CD14-positive monocyte (primary cell): ENCODE measurements at regions not wholly inside any gene's neighbourhood (a gene's known extent, or its start where the extent isn't known, plus 50 kb on each side); places are given as distances from the start of the nearest gene placed in this dataset.

Experiments
- DNase-seq, 3 donors: peaks; one replicate each; pipeline ENCODE4 v3.0.0-alpha.2; 2011 to 2022
- H2AFZ ChIP-seq: 2 replicates; pipeline ENCODE4 v1.6.0; 2012; ENCODE audit warnings: mild to moderate bottlenecking, low read depth, low read length, inconsistent platforms; ENCODE audit not compliant: insufficient read depth, poor library complexity, severe bottlenecking
- H3K27ac ChIP-seq, 2 donors: 1 replicate in 1 of 2; 2 replicates in 1 of 2; pipeline ENCODE4 v1.5.1; 2012 to 2013; ENCODE audit warnings: low read length in 2 of 2, control low read depth in 1 of 2, inconsistent platforms in 1 of 2, low read depth in 1 of 2, mild to moderate bottlenecking in 1 of 2
- H3K27me3 ChIP-seq, 2 donors: one replicate each; pipeline versions ENCODE4 v1.6.0 to v1.6.1; 2011 to 2013; ENCODE audit warnings: low read length in 2 of 2; ENCODE audit not compliant: control insufficient read depth in 2 of 2, insufficient read depth in 2 of 2
- H3K36me3 ChIP-seq, 2 donors: replicated peaks in 1 of 2; 1 replicate in 1 of 2; 2 replicates in 1 of 2; pipeline versions ENCODE4 v1.5.1 to v1.6.1; 2012 to 2013; ENCODE audit warnings: low read length in 2 of 2, control low read depth in 1 of 2, inconsistent platforms in 1 of 2, mild to moderate bottlenecking in 1 of 2; ENCODE audit not compliant: insufficient read depth in 2 of 2, control insufficient read depth in 1 of 2
- H3K4me1 ChIP-seq, 2 donors: 1 replicate in 1 of 2; 2 replicates in 1 of 2; pipeline versions ENCODE4 v1.5.1 to v1.6.1; 2012 to 2013; ENCODE audit warnings: low read length in 2 of 2, control low read depth in 1 of 2, inconsistent platforms in 1 of 2, mild to moderate bottlenecking in 1 of 2, moderate library complexity in 1 of 2; ENCODE audit not compliant: insufficient read depth in 2 of 2, control insufficient read depth in 1 of 2
- H3K4me2 ChIP-seq: replicated peaks from 2 replicates; pipeline ENCODE3; 2012; ENCODE audit warnings: low read length, moderate library complexity, mild to moderate bottlenecking; ENCODE audit not compliant: poor library complexity, severe bottlenecking; ENCODE audit errors: extremely low read depth
- H3K4me3 ChIP-seq, 3 experiments: fragments of 200-600 bp in 1 of 3; sonication (generic) in 1 of 3; replicated peaks in 1 of 3; 1 replicate in 2 of 3; 2 replicates in 1 of 3; pipeline ENCODE4 v1.5.1; 2011 to 2013; ENCODE audit warnings: low read length in 3 of 3, mild to moderate bottlenecking in 3 of 3, control low read depth in 2 of 3, low read depth in 2 of 3, inconsistent platforms in 1 of 3, moderate library complexity in 1 of 3
- H3K79me2 ChIP-seq: 2 replicates; pipeline ENCODE4 v1.6.0; 2012; ENCODE audit warnings: mild to moderate bottlenecking, control low read depth, inconsistent platforms, low read length, moderate library complexity; ENCODE audit not compliant: insufficient read depth
- H3K9ac ChIP-seq: 2 replicates; pipeline ENCODE4 v1.6.0; 2017; ENCODE audit warnings: low read length, mild to moderate bottlenecking; ENCODE audit not compliant: insufficient read depth, poor library complexity, severe bottlenecking
- H3K9me3 ChIP-seq, 2 donors: replicated peaks in 1 of 2; 1 replicate in 1 of 2; 2 replicates in 1 of 2; pipeline versions ENCODE4 v1.5.1 to v1.6.1; 2012 to 2013; ENCODE audit warnings: low read length in 2 of 2, control low read depth in 1 of 2; ENCODE audit not compliant: control insufficient read depth in 1 of 2, insufficient read depth in 1 of 2
- H4K20me1 ChIP-seq: 2 replicates; pipeline ENCODE4 v1.6.0; 2012; ENCODE audit warnings: mild to moderate bottlenecking, low read length, control low read depth, moderate library complexity; ENCODE audit not compliant: insufficient read depth
- H3K27ac Mint-ChIP-seq, 7 donors: one replicate each; pipeline ENCODE4 v1.8.0; 2020; ENCODE audit warnings: mild to moderate bottlenecking in 7 of 7, mixed read lengths in 7 of 7, moderate library complexity in 6 of 7, inconsistent platforms in 2 of 7
- H3K27me3 Mint-ChIP-seq, 3 donors: one replicate each; pipeline ENCODE4 v1.8.0; 2021 to 2022; ENCODE audit warnings: low read depth in 3 of 3, mild to moderate bottlenecking in 3 of 3, mixed read lengths in 3 of 3, moderate library complexity in 3 of 3, inconsistent platforms in 1 of 3
- H3K36me3 Mint-ChIP-seq, 2 donors: one replicate each; pipeline ENCODE4 v1.8.0; 2020; ENCODE audit warnings: mixed read lengths in 2 of 2, inconsistent platforms in 1 of 2, mild to moderate bottlenecking in 1 of 2
- H3K4me1 Mint-ChIP-seq: one replicate; pipeline ENCODE4 v1.8.0; 2020; ENCODE audit warnings: mild to moderate bottlenecking, mixed read lengths
- H3K4me3 Mint-ChIP-seq, 2 donors: one replicate each; pipeline ENCODE4 v1.8.0; 2020; ENCODE audit warnings: mild to moderate bottlenecking in 2 of 2, mixed read lengths in 2 of 2, moderate library complexity in 1 of 2
- H3K9me3 Mint-ChIP-seq, 7 donors: one replicate each; pipeline ENCODE4 v1.8.0; 2020 to 2022; ENCODE audit warnings: mixed read lengths in 7 of 7, mild to moderate bottlenecking in 6 of 7, moderate library complexity in 6 of 7, inconsistent platforms in 2 of 7
- CTCF ChIP-seq: fragments of 200-600 bp; IDR thresholded peaks from one replicate; pipeline ENCODE4 v1.8.0; 2022; ENCODE audit warnings: antibody characterized with exemption, mild to moderate bottlenecking
- whole genome bisulfite sequencing: methylation state at CpG from one replicate; pipeline ENCODE4 v1.1.5; 2013; ENCODE audit warnings: missing lambda C conversion rate; ENCODE audit not compliant: insufficient coverage; 5-methylcytosine and 5-hydroxymethylcytosine counted together
- intact Hi-C, 2 donors: fragments of 100-400 bp; cut with micrococcal nuclease; formaldehyde crosslinking; loops; one replicate each; pipeline versions ENCODE4 v1.15.0 to v1.15.1; 2023

GRCh38 chr5:96572864-96573512, 89.2 kb upstream of the CAST start:
- no peak overlapping the region for H3K4me3 Mint-ChIP-seq
- H3K4me1 ChIP-seq: no peaks in the 10 kb centered on the region
- no peaks in the 10 kb centered on the region for H3K36me3 Mint-ChIP-seq
- WGBS: 90% methylated on average over 2 of the region's 5 CpGs
- peaks cover 2 to 3% of the 10 kb centered on the region in 2 donors for H3K27me3 ChIP-seq
- H3K79me2 ChIP-seq: no peaks in the 10 kb centered on the region
- no peak overlapping the region for H3K27ac Mint-ChIP-seq
- H4K20me1 ChIP-seq: no peaks in the 10 kb centered on the region
- TF ChIP-seq CTCF: no peak
- H3K27ac ChIP-seq: no peak overlapping the region
- H3K4me1 Mint-ChIP-seq: no peaks in the 10 kb centered on the region
- intact Hi-C loops: no loop called here
- no peaks in the 10 kb centered on the region for H3K36me3 ChIP-seq
- H2AFZ ChIP-seq: no peak overlapping the region
- peaks cover 2 to 15% (median 5%) of the 10 kb centered on the region in 3 donors for H3K27me3 Mint-ChIP-seq
- DNase-seq: no peak
- H3K4me2 ChIP-seq: no peak overlapping the region
- H3K9ac ChIP-seq: no peak overlapping the region
- H3K9me3 Mint-ChIP-seq: no peaks in the 10 kb centered on the region
- H3K9me3 ChIP-seq: no peaks in the 10 kb centered on the region
- H3K4me3 ChIP-seq: no peak overlapping the region

GRCh38 chr5:96573513-96573894, 88.7 kb upstream of the CAST start:
- H3K27me3 ChIP-seq: peaks cover 2 to 3% of the 10 kb centered on the region in 2 donors
- Mint-ChIP-seq H3K4me3 (no peak overlapping the region), H3K4me1 (no peaks in the 10 kb centered on the region), H3K27me3 (peaks cover 2 to 17% (median 5%) of the 10 kb centered on the region in 3 donors), H3K9me3 (no peaks in the 10 kb centered on the region), H3K27ac (no peak overlapping the region), H3K36me3 (no peaks in the 10 kb centered on the region)
- no peak overlapping the region for H2AFZ ChIP-seq
- no peaks in the 10 kb centered on the region for H3K4me1 ChIP-seq
- no peak for DNase-seq
- H3K27ac ChIP-seq: no peak overlapping the region
- TF ChIP-seq CTCF: no peak
- H3K4me3 ChIP-seq: no peak overlapping the region
- H3K79me2 ChIP-seq: no peaks in the 10 kb centered on the region
- no peak overlapping the region for H3K9ac ChIP-seq
- H3K36me3 ChIP-seq: no peaks in the 10 kb centered on the region
- intact Hi-C loops: no loop called here
- no peaks in the 10 kb centered on the region for H3K9me3 ChIP-seq
- H4K20me1 ChIP-seq: no peaks in the 10 kb centered on the region
- no peak overlapping the region for H3K4me2 ChIP-seq
